Activated CD4-positive, alpha-beta T cell treated with anti-CD3 and anti-CD28 coated beads for 24 hours (primary cell): ENCODE measurements at regions not wholly inside any gene's neighbourhood (a gene's known extent, or its start where the extent isn't known, plus 50 kb on each side); places are given as distances from the start of the nearest gene placed in this dataset.

Experiments
- DNase-seq, 2 donors: peaks; one replicate each; pipeline ENCODE4 v3.0.0-alpha.2; 2020; ENCODE audit warnings: low read depth in 2 of 2

GRCh38 chr9:106322706-106323245 is 540.2 kb upstream of the ZNF462 start:
- no peak for DNase-seq

- DNase-seq: no peak
These were observed 538.8 kb upstream of the ZNF462 start for GRCh38 chr9:106324053-106324585.

GRCh38 chr9:106324591-106325280 is 538.2 kb upstream of the ZNF462 start:
- no peak for DNase-seq

- DNase-seq: no peak
These were observed 536.5 kb upstream of the ZNF462 start for GRCh38 chr9:106326493-106326892.

- DNase-seq: no peak
These were observed 529.5 kb upstream of the ZNF462 start for GRCh38 chr9:106333481-106333880.

GRCh38 chr9:106334081-106334480 is 528.9 kb upstream of the ZNF462 start:
- no peak for DNase-seq

GRCh38 chr9:106339882-106340281 is 523.1 kb upstream of the ZNF462 start:
- no peak for DNase-seq

GRCh38 chr9:106350777-106351176 is 512.2 kb upstream of the ZNF462 start:
- no peak for DNase-seq

GRCh38 chr9:106356924-106357323 is 506.0 kb upstream of the ZNF462 start:
- DNase-seq: no peak

- no peak for DNase-seq
These were observed 504.6 kb upstream of the ZNF462 start for GRCh38 chr9:106358331-106358730.

GRCh38 chr9:106376689-106377088 is 486.3 kb upstream of the ZNF462 start:
- no peak for DNase-seq

GRCh38 chr9:106383072-106383471 is 479.9 kb upstream of the ZNF462 start:
- DNase-seq: no peak

GRCh38 chr9:106387965-106388364 is 475.0 kb upstream of the ZNF462 start:
- no peak for DNase-seq

GRCh38 chr9:106393226-106393625 is 469.7 kb upstream of the ZNF462 start:
- no peak for DNase-seq

GRCh38 chr9:106400170-106400569 is 462.8 kb upstream of the ZNF462 start:
- DNase-seq: no peak

GRCh38 chr9:106400950-106401349 is 462.0 kb upstream of the ZNF462 start:
- DNase-seq: no peak

- DNase-seq: no peak
These were observed 459.9 kb upstream of the ZNF462 start for GRCh38 chr9:106403081-106403480.

- DNase-seq: no peak
These were observed 458.8 kb upstream of the ZNF462 start for GRCh38 chr9:106404137-106404536.

GRCh38 chr9:106405871-106406435 is 457.0 kb upstream of the ZNF462 start:
- DNase-seq: no peak

- DNase-seq: no peak
These were observed 448.9 kb upstream of the ZNF462 start for GRCh38 chr9:106414042-106414441.

GRCh38 chr9:106417685-106418084 is 445.3 kb upstream of the ZNF462 start:
- no peak for DNase-seq

- DNase-seq: no peak
These were observed 443.1 kb upstream of the ZNF462 start for GRCh38 chr9:106419829-106420228.

GRCh38 chr9:106420511-106420944 is 442.4 kb upstream of the ZNF462 start:
- no peak for DNase-seq
